GM19328 (cell line): ENCODE measurements at regions not wholly inside any gene's neighbourhood (a gene's known extent, or its start where the extent isn't known, plus 50 kb on each side); places are given as distances from the start of the nearest gene placed in this dataset.
A peak's percentile ranks its signal among the peaks of the same experiment; 100 is the strongest.

Experiments
- ATAC-seq: cut with Tn5 transposase; IDR thresholded peaks from one replicate; pipeline ENCODE4 v1.9.1; 2021; ENCODE audit warnings: mild to moderate bottlenecking, moderate library complexity; ENCODE audit not compliant: unreplicated experiment

GRCh38 chr16:79274264-79274663 lies 326.3 kb downstream of the MAF start:
- ATAC-seq: no peak

GRCh38 chr16:79272141-79272577 lies 328.4 kb downstream of the MAF start:
- ATAC-seq: no peak

- ATAC-seq: no peak
Measured at GRCh38 chr16:79271583-79271982, 329.0 kb downstream of the MAF start.

- ATAC-seq: no peak
Measured at GRCh38 chr16:79270011-79270410, 330.5 kb downstream of the MAF start.

- ATAC-seq: peak; percentile 78
Measured at GRCh38 chr16:79269211-79269863, 331.2 kb downstream of the MAF start.

GRCh38 chr16:79267781-79268180 lies 332.8 kb downstream of the MAF start:
- no peak for ATAC-seq

- no peak for ATAC-seq
Measured at GRCh38 chr16:79267146-79267545, 333.4 kb downstream of the MAF start.

GRCh38 chr16:79265701-79266100 lies 334.8 kb downstream of the MAF start:
- ATAC-seq: no peak

GRCh38 chr16:79265196-79265595 lies 335.3 kb downstream of the MAF start:
- ATAC-seq: no peak

GRCh38 chr16:79264237-79265109 lies 336.1 kb downstream of the MAF start:
- no peak for ATAC-seq

- no peak for ATAC-seq
Measured at GRCh38 chr16:79263425-79263824, 337.1 kb downstream of the MAF start.
